BLaER1 treated with 17β-estradiol and CSF1 and Interleukin-3, amounts not matched to agents 10 nM and 100 nM (cell line): ENCODE measurements at regions not wholly inside any gene's neighbourhood (a gene's known extent, or its start where the extent isn't known, plus 50 kb on each side); places are given as distances from the start of the nearest gene placed in this dataset.

Source experiments
- H3K27ac ChIP-seq, 11 experiments: shearing (Covaris generic); formaldehyde crosslinking; 2 replicates each; pipeline ENCODE4 v1.8.1; 2022
- H3K27me3 ChIP-seq, 11 experiments: shearing (Covaris generic); formaldehyde crosslinking; 2 replicates each; pipeline ENCODE4 v1.8.1; 2022
- H3K36me3 ChIP-seq, 11 experiments: shearing (Covaris generic); formaldehyde crosslinking; 2 replicates each; pipeline ENCODE4 v1.8.1; 2022
- H3K4me1 ChIP-seq, 10 experiments: shearing (Covaris generic); formaldehyde crosslinking; 2 replicates each; pipeline ENCODE4 v1.8.1; 2022
- H3K4me2 ChIP-seq, 11 experiments: shearing (Covaris generic); formaldehyde crosslinking; 2 replicates each; pipeline ENCODE4 v1.8.1; 2022
- H3K4me3 ChIP-seq, 10 experiments: shearing (Covaris generic); formaldehyde crosslinking; 2 replicates each; pipeline ENCODE4 v1.8.1; 2022
- H3K9ac ChIP-seq, 11 experiments: shearing (Covaris generic); formaldehyde crosslinking; 2 replicates each; pipeline ENCODE4 v1.8.1; 2022
- H3K9me3 ChIP-seq, 11 experiments: shearing (Covaris generic); formaldehyde crosslinking; replicated peaks in 1 of 11; 2 replicates each; pipeline ENCODE4 v1.8.1; 2022
- H4K20me1 ChIP-seq, 11 experiments: shearing (Covaris generic); formaldehyde crosslinking; 2 replicates each; pipeline ENCODE4 v1.8.1; 2022
- Cebpa-rat ChIP-seq, 11 experiments: shearing (Covaris generic); IDR thresholded peaks; 2 replicates each; pipeline ENCODE4 v1.8.1; 2022

GRCh38 chr20:17077030-17077429 is 149.8 kb upstream of the PCSK2 start:
- no peak overlapping the region for H3K4me3 ChIP-seq
- H3K9me3 ChIP-seq: no peaks in the 10 kb centered on the region; a peak in 1 of 22 replicates
- no peak overlapping the region for H3K4me2 ChIP-seq
- H3K27ac ChIP-seq: no peak overlapping the region
- H3K4me1 ChIP-seq: no peaks in the 10 kb centered on the region
- no peak for TF ChIP-seq Cebpa-rat (IDR thresholded peaks at IDR 0.05)
- H3K9ac ChIP-seq: no peak overlapping the region
- no peaks in the 10 kb centered on the region for H3K36me3 ChIP-seq
- no peaks in the 10 kb centered on the region for H4K20me1 ChIP-seq
- H3K27me3 ChIP-seq: no peaks in the 10 kb centered on the region

GRCh38 chr20:17083738-17084137 is 143.1 kb upstream of the PCSK2 start:
- no peaks in the 10 kb centered on the region for H3K27me3 ChIP-seq
- H3K4me3 ChIP-seq: no peak overlapping the region
- no peaks in the 10 kb centered on the region for H3K36me3 ChIP-seq
- no peaks in the 10 kb centered on the region for H4K20me1 ChIP-seq
- H3K9me3 ChIP-seq: no peaks in the 10 kb centered on the region
- no peak overlapping the region for H3K9ac ChIP-seq
- no peaks in the 10 kb centered on the region for H3K4me1 ChIP-seq
- no peak overlapping the region for H3K4me2 ChIP-seq
- H3K27ac ChIP-seq: no peak overlapping the region
- TF ChIP-seq Cebpa-rat (IDR thresholded peaks at IDR 0.05): no peak

- no peak for TF ChIP-seq Cebpa-rat (IDR thresholded peaks at IDR 0.05)
- no peak overlapping the region for H3K4me2 ChIP-seq
- no peaks in the 10 kb centered on the region for H3K27me3 ChIP-seq
- no peak overlapping the region for H3K4me3 ChIP-seq
- no peaks in the 10 kb centered on the region for H3K36me3 ChIP-seq
- no peak overlapping the region for H3K9ac ChIP-seq
- H4K20me1 ChIP-seq: no peaks in the 10 kb centered on the region
- H3K4me1 ChIP-seq: no peaks in the 10 kb centered on the region
- H3K27ac ChIP-seq: no peak overlapping the region
- no peaks in the 10 kb centered on the region for H3K9me3 ChIP-seq
Measured at GRCh38 chr20:17084909-17085308, 141.9 kb upstream of the PCSK2 start.

GRCh38 chr20:17093782-17094181 is 133.1 kb upstream of the PCSK2 start:
- no peak overlapping the region for H3K4me2 ChIP-seq

GRCh38 chr20:17097603-17098002 is 129.2 kb upstream of the PCSK2 start:
- Histone ChIP-seq H3K4me1 (no peaks in the 10 kb centered on the region), H3K9me3 (no peaks in the 10 kb centered on the region), H3K27ac (no peak overlapping the region), H4K20me1 (no peaks in the 10 kb centered on the region; a peak in 1 of 22 replicates), H3K4me2 (no peak overlapping the region), H3K36me3 (no peaks in the 10 kb centered on the region), H3K4me3 (no peak overlapping the region), H3K9ac (no peak overlapping the region), H3K27me3 (no peaks in the 10 kb centered on the region)
- TF ChIP-seq Cebpa-rat (IDR thresholded peaks at IDR 0.05): no peak

More at GRCh38 chr20:17093782-17094181, 133.1 kb upstream of the PCSK2 start:
- Histone ChIP-seq H3K4me1 (no peaks in the 10 kb centered on the region), H3K27me3 (no peaks in the 10 kb centered on the region), H3K9me3 (no peaks in the 10 kb centered on the region), H3K4me3 (no peak overlapping the region), H4K20me1 (no peaks in the 10 kb centered on the region; a peak in 1 of 22 replicates), H3K9ac (no peak overlapping the region), H3K36me3 (no peaks in the 10 kb centered on the region), H3K27ac (no peak overlapping the region)
- no peak for TF ChIP-seq Cebpa-rat (IDR thresholded peaks at IDR 0.05)

- no peaks in the 10 kb centered on the region for H3K9me3 ChIP-seq
- H3K4me1 ChIP-seq: no peaks in the 10 kb centered on the region
- TF ChIP-seq Cebpa-rat (IDR thresholded peaks at IDR 0.05): no peak
- H4K20me1 ChIP-seq: no peaks in the 10 kb centered on the region
- H3K27ac ChIP-seq: no peak overlapping the region
- no peak overlapping the region for H3K9ac ChIP-seq
- H3K36me3 ChIP-seq: no peaks in the 10 kb centered on the region
- no peak overlapping the region for H3K4me2 ChIP-seq
- no peaks in the 10 kb centered on the region for H3K27me3 ChIP-seq
- H3K4me3 ChIP-seq: no peak overlapping the region
Measured at GRCh38 chr20:17100506-17100905, 126.3 kb upstream of the PCSK2 start.

GRCh38 chr20:17107127-17107526 is 119.7 kb upstream of the PCSK2 start:
- no peak overlapping the region for H3K27ac ChIP-seq
- no peaks in the 10 kb centered on the region for H4K20me1 ChIP-seq
- no peaks in the 10 kb centered on the region for H3K36me3 ChIP-seq
- no peaks in the 10 kb centered on the region for H3K27me3 ChIP-seq
- H3K4me2 ChIP-seq: peak overlapping the region in 6 of 11 experiments; percentile 24 to 79 (median 56); a peak in 8 of 22 replicates
- peaks cover 0 to 5% (median 0%) of the 10 kb centered on the region in 11 experiments; a peak in 3 of 22 replicates for H3K9me3 ChIP-seq
- no peak overlapping the region for H3K4me3 ChIP-seq
- no peak overlapping the region for H3K9ac ChIP-seq
- peaks cover 0 to 17% (median 11%) of the 10 kb centered on the region in 10 experiments; a peak in 14 of 20 replicates for H3K4me1 ChIP-seq
- no peak for TF ChIP-seq Cebpa-rat (IDR thresholded peaks at IDR 0.05)

GRCh38 chr20:17108896-17109295 is 117.9 kb upstream of the PCSK2 start:
- H3K9ac ChIP-seq: no peak overlapping the region
- no peaks in the 10 kb centered on the region for H3K36me3 ChIP-seq
- H3K4me1 ChIP-seq: peaks cover 0 to 17% (median 11%) of the 10 kb centered on the region in 10 experiments; a peak in 14 of 20 replicates
- peaks cover 0 to 5% (median 0%) of the 10 kb centered on the region in 11 experiments; a peak in 3 of 22 replicates for H3K9me3 ChIP-seq
- H4K20me1 ChIP-seq: no peaks in the 10 kb centered on the region
- H3K4me3 ChIP-seq: no peak overlapping the region
- no peak overlapping the region; a peak in 1 of 22 replicates for H3K4me2 ChIP-seq
- no peak overlapping the region for H3K27ac ChIP-seq
- no peaks in the 10 kb centered on the region for H3K27me3 ChIP-seq
- no peak for TF ChIP-seq Cebpa-rat (IDR thresholded peaks at IDR 0.05)

GRCh38 chr20:17109307-17109706 is 117.5 kb upstream of the PCSK2 start:
- Histone ChIP-seq H3K27me3 (no peaks in the 10 kb centered on the region), H3K27ac (no peak overlapping the region)
- no peak for TF ChIP-seq Cebpa-rat (IDR thresholded peaks at IDR 0.05)

GRCh38 chr20:17128206-17128605 is 98.6 kb upstream of the PCSK2 start:
- Histone ChIP-seq H3K27ac (no peak overlapping the region), H3K36me3 (no peaks in the 10 kb centered on the region), H3K9ac (no peak overlapping the region), H3K4me2 (no peak overlapping the region), H4K20me1 (no peaks in the 10 kb centered on the region), H3K4me3 (no peak overlapping the region), H3K4me1 (no peaks in the 10 kb centered on the region), H3K27me3 (no peaks in the 10 kb centered on the region), H3K9me3 (no peaks in the 10 kb centered on the region)
- no peak for TF ChIP-seq Cebpa-rat (IDR thresholded peaks at IDR 0.05)

More at GRCh38 chr20:17109307-17109706, 117.5 kb upstream of the PCSK2 start:
- peaks cover 0 to 17% (median 11%) of the 10 kb centered on the region in 10 experiments; a peak in 14 of 20 replicates for H3K4me1 ChIP-seq
- H3K36me3 ChIP-seq: no peaks in the 10 kb centered on the region
- H4K20me1 ChIP-seq: no peaks in the 10 kb centered on the region
- no peak overlapping the region for H3K4me3 ChIP-seq
- H3K9ac ChIP-seq: no peak overlapping the region
- H3K9me3 ChIP-seq: peaks cover 0 to 5% (median 0%) of the 10 kb centered on the region in 11 experiments; a peak in 3 of 22 replicates
- H3K4me2 ChIP-seq: no peak overlapping the region
